Left hindlimb (tissue), 1 donor: ENCODE measurements at regions not wholly inside any gene's neighbourhood (a gene's known extent, or its start where the extent isn't known, plus 50 kb on each side); places are given as distances from the start of the nearest gene placed in this dataset.
"Not testable (repeated sequence)": the region's sequence is repeated elsewhere in the genome, so short reads cannot be mapped to it uniquely, and the experiment has no call there.

Experiments
- DNase-seq: peaks from one replicate; pipeline ENCODE4 v3.0.0-alpha.2; 2018

GRCh38 chr9:85322592-85322991, 419.2 kb downstream of the AGTPBP1 start:
- no peak for DNase-seq

- no peak for DNase-seq
Observed at GRCh38 chr9:85321561-85321960, 420.2 kb downstream of the AGTPBP1 start.

- DNase-seq = no peak
Observed at GRCh38 chr9:85319936-85320656, 421.7 kb downstream of the AGTPBP1 start.

- not testable (repeated sequence) for DNase-seq
Observed at GRCh38 chr9:85315535-85315934, 426.2 kb downstream of the AGTPBP1 start.

GRCh38 chr9:85310573-85310972, 431.2 kb downstream of the AGTPBP1 start:
- DNase-seq = no peak

GRCh38 chr9:85303757-85304134, 438.0 kb downstream of the AGTPBP1 start:
- DNase-seq = no peak

- no peak for DNase-seq
Observed at GRCh38 chr9:85302938-85303756, 438.6 kb downstream of the AGTPBP1 start.

- DNase-seq = no peak
Observed at GRCh38 chr9:85298499-85298898, 443.3 kb downstream of the AGTPBP1 start.

GRCh38 chr9:85295244-85295643, 446.5 kb downstream of the AGTPBP1 start:
- not testable (repeated sequence) for DNase-seq

- DNase-seq = no peak
Observed at GRCh38 chr9:85292261-85292660, 449.5 kb downstream of the AGTPBP1 start.

- DNase-seq = no peak
Observed at GRCh38 chr9:85291266-85291665, 450.5 kb downstream of the AGTPBP1 start.

GRCh38 chr9:85290019-85290418, 451.7 kb downstream of the AGTPBP1 start:
- no peak for DNase-seq

- DNase-seq = no peak
Observed at GRCh38 chr9:85289142-85289541, 452.6 kb downstream of the AGTPBP1 start.

- no peak for DNase-seq
Observed at GRCh38 chr9:85283421-85283820, 458.3 kb downstream of the AGTPBP1 start.

GRCh38 chr9:85278769-85279168, 463.0 kb downstream of the AGTPBP1 start:
- DNase-seq = no peak

GRCh38 chr9:85276741-85277140, 465.0 kb downstream of the AGTPBP1 start:
- DNase-seq = no peak

- no peak for DNase-seq
Observed at GRCh38 chr9:85269811-85270210, 471.9 kb downstream of the AGTPBP1 start.

GRCh38 chr9:85268131-85268530, 473.6 kb downstream of the AGTPBP1 start:
- no peak for DNase-seq

GRCh38 chr9:85264695-85265094, 477.1 kb downstream of the AGTPBP1 start:
- no peak for DNase-seq

- no peak for DNase-seq
Observed at GRCh38 chr9:85263288-85263687, 478.5 kb downstream of the AGTPBP1 start.

GRCh38 chr9:85262333-85262732, 479.4 kb downstream of the AGTPBP1 start:
- DNase-seq = no peak

- no peak for DNase-seq
Observed at GRCh38 chr9:85260275-85260845, 481.4 kb downstream of the AGTPBP1 start.

GRCh38 chr9:85258823-85259370, 482.9 kb downstream of the AGTPBP1 start:
- DNase-seq = peak; percentile 77

- DNase-seq = no peak
Observed at GRCh38 chr9:85258236-85258635, 483.5 kb downstream of the AGTPBP1 start.
